ENCODE measurements at regions not wholly inside any gene's neighbourhood (a gene's known extent, or its start where the extent isn't known, plus 50 kb on each side); places are given as distances from the start of the nearest gene placed in this dataset.

DNA sequence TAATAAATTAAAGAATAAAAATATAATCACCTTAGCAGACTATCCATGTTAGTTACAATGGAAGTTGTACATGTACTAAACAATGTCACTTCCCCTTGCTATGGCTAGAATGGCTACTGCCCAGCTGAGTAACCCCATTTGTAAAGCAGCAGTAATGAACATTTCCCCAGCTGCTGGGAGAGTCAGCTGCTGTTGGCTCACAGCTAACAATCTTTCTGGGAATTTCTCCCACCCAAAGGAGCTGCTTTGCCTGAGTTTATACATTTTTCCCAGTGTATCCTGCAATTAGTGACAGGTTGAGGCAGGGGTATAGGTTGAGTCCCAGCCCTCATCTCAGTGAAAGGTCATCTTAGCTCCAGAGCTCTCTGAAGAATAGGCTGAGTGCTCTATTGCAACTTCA, 665.6 kb upstream of the KLHL29 start:
- DNase-seq (ENCODE audit: low read depth, low spot score) = no peak

DNA sequence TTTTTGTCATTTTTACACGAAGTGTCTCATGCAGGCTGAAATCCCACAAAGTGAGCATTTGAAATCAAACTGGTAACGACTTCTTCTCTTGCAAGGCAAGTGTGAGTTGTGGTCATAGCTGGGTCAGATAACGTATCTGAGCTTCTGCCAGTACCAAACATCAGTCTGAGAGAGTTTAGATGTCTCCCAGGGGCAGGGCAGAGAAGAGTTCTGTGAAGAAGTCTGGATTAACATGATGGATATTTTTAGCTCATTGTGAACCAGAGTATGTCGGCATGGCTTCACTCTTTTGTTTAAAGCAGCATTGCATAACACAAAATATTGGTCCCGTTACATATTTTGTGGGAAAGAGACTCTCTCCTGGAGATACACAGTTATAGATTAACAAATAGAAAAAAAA, 655.5 kb upstream of the KLHL29 start:
- DNase-seq (ENCODE audit: low read depth, low spot score) = no peak

DNA sequence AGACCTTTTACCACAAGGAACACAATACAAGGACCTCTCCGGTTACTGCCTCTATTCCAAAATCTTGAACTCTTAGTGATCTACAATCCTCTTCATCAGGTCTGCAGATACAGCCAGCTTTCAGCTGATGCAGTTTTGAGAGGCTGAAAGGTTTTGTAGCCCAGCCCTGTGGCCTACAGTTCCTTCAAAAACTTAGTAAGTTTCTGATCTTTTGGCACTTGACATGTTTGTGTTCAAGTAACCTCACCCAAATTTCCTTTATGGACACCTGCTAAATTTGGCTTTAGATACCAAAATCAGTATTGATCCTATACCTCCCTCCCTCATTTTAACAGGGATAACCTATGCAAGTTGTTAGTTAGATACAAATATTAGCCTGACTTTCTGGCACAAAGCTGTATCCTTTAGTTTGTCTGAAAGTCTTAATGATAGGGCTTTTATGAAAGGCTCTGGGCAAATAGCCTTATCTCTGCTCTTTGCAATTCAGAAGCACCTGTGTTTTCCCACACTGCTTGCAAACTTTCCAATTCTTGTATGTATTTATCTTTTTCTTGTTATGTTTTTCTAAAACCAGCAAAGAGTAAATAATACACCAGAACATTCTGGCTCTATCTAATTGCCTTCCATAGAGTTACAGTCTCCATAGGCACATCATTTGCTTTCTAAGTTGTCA, 650.5 kb upstream of the KLHL29 start:
- DNase-seq (ENCODE audit: low read depth, low spot score) = no peak

DNA sequence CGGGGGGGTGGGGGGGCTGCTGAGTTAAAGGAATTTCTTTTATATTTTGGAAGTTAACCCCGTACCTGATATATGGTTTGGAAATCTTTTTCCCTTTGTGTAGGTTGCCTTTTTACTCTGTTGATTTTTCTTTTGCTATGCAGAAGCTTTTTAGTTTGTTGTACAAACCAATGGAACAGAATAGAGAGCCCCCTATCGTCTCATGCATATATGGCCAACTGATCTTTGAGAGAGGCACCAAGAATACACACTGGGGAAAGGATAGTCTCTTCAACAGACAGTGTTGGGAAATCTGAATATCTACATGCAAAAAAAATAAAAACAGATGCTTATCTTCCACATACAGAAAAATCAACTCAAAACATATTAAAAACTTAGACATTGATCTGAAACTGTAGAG, 647.8 kb upstream of the KLHL29 start:
- DNase-seq (ENCODE audit: low read depth, low spot score) = no peak

DNA sequence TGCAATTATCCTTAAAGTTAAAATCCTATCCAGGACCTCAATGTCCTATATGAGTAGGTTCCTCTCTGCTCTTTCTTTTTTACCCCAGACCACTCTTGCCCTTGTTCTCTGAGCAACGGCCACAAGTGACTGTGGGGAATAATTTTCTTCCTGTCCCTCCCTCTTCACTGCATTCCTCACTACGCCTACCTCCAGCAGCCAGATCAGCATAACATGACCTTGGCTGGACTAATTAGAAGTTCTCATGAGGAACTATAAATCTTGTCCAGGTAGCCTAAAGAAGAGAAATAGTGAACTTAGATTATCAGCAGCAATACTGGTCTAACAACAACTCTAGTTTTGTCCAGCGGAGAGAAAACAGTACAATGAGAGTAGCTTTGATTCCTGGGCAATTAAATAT, 643.8 kb upstream of the KLHL29 start:
- no peak for DNase-seq (ENCODE audit: low read depth, low spot score)

DNA sequence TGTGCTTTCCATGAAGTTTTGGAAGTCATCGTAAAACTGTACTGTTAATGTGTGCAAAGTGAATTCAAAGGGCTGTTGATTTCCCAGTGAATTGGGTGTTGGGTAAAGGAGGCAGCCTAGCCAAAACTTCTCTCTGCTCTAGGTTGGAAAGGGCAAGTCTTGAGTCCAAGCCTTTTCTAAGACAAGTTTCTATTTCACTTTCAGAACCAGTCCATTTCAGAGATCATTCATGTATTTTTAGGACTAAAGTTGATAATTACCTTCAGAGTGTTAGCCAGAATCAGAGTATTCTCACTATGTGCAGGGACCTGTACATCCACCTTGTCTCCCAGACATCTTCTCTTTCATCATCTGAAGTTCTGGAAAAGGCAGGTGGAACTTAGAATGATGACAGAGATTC, 636.1 kb upstream of the KLHL29 start:
- no peak for DNase-seq (ENCODE audit: low read depth, low spot score)

DNA sequence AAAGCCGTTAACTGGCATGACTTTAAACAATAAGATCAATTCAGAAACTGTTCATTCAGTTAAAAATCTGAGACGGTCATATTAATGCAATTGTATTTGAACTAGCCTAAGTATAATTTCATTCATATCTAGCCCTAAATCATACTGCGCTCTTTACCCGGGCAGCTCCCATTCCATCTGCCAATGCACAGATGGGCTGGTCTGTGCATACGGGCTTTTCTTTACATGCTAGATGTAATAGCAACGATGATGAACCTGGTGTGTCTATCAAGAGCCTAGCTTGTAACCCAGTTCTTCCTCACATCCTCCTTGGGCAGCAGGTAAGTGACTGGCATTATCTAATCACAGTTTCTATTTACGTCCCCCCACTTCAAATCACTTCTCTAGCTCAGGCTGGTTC, 631.5 kb upstream of the KLHL29 start:
- no peak for DNase-seq (ENCODE audit: low read depth, low spot score)

DNA sequence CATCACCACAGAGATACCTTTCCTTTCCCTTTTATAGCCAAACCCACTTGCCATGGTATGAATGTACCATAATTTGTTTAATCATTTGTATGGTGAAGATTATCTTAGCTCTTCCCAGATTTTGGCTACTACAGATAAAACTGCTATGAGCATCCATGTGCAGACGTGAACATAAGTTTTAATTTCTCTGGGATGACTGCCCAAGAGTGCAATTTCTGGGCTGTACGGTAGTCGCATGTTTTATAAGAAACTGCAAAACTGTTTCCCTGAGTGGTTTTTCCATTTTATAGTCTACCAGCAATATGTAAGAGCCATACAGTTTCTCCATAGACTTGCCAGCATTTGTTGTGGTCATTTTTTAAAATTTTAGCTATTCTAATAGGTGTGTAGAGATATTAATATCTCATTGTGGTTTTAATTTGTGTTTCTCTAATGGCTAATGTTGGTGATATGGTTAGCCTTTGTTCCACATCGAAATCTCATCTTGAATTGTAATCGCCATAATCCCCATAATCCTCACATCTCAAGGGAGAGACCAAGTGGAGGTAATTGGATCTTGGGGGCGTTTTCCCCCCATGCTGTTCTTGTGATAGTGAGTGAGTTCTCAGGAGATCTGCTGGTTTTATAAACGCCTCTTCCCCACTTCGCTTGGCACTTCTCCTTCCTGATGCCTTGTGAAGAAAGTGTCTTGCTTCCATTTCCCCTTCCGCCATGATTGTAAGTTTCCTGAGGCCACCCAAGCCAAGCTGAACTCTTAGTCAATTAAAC, 628.5 kb upstream of the KLHL29 start:
- no peak for DNase-seq (ENCODE audit: low read depth, low spot score)

DNA sequence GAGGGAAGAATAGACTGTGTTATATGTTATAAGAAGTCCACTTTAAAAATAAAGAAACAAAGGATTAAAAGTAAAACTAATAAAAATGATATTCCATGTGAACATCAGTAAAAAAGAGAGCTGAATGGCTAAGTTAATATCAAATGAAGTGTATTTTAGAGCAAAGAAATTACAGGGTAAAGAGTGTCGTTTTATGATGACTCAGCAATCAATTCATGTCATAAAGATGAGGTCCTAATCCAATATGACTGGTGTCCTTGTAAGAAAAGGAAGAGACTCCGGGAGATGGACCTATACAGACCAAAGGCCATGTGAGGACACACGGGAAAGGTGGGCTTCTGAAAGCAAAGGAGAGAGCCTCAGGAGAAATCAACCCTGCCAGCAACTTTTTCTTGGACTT, 615.5 kb upstream of the KLHL29 start:
- DNase-seq (ENCODE audit: low read depth, low spot score) = no peak

DNA sequence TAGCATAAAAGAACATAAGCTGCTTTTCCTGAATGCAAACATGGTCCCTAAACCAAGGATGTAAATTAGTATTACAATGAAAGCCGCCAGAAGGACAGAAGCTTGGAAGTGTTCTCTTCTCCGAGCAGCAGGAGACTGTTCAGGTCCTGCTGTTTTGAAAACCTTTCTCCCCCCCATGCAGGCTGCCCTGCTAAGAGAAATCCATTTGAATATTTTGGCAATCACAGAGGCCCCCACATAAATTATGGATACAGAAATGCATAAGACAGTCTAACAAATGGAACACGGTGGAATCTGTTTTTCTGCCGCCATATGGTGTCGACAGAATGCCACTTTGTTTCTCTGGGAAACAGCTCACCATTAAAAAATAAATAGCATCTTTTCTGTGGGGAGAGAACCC, 600.4 kb upstream of the KLHL29 start:
- DNase-seq (ENCODE audit: low read depth, low spot score) = no peak

DNA sequence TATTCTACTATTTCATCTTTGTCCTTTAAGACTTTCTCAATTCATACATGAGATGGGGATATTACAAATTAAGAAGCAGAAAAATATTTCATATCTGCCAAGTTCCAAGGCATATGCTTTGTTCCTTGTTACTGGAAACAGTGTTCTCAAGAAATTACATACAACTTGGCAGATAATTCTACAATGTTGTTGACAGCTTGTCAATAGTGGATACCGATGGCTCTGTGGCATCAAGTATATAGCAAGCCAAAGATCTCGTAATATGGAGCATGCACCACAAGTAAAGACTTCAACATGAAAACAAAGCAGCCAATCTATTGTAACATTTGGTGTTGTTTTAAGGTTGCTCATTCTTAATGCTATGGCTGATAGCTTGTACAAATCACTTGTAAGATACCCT, 598.2 kb upstream of the KLHL29 start:
- no peak for DNase-seq (ENCODE audit: low read depth, low spot score)

DNA sequence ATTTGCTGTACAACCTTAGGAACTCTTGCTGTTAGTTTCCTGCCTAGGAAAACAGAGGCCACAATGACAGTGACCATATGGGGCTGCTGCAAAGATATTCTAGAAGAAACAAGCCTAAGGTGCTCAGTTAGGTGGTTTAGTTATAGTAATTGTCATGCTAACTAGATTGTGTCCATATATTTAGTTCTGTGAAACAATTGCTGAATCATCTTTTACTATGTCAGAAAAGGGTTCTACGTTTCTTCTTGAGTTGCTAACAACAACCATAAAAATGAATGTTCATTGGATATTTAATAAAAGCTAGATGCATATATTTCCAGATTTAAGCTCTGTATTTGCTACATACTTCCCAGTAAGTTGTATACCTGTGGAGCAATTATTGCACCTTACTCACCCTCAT, 597.2 kb upstream of the KLHL29 start:
- no peak for DNase-seq (ENCODE audit: low read depth, low spot score)

DNA sequence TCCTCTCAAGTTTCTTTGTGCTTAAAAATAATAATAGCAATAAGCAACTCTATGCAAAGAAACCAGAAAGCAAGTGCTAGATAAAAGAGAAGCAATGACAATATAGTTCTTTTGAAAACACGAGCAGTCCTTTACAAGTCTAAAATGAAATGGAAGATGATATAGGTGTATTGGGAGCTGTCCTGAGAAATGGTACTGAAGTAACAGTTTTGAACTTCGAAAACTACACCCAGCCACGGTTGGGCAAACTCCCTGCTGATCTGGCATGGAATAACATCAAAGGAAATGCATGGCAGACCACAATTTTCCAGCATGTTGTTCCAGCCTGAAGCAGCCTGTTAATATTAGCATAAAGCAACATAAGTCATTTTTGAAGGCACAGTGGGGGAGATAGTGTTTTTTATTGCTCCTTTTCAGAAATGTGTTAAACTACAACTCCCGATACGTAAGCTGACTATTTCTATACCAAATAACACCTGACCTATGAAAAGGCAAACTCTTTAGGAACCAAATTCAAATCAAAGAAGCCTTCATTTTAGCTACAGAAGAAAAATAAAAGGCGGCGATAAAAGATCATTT, 596.1 kb upstream of the KLHL29 start:
- DNase-seq (ENCODE audit: low read depth, low spot score) = no peak

DNA sequence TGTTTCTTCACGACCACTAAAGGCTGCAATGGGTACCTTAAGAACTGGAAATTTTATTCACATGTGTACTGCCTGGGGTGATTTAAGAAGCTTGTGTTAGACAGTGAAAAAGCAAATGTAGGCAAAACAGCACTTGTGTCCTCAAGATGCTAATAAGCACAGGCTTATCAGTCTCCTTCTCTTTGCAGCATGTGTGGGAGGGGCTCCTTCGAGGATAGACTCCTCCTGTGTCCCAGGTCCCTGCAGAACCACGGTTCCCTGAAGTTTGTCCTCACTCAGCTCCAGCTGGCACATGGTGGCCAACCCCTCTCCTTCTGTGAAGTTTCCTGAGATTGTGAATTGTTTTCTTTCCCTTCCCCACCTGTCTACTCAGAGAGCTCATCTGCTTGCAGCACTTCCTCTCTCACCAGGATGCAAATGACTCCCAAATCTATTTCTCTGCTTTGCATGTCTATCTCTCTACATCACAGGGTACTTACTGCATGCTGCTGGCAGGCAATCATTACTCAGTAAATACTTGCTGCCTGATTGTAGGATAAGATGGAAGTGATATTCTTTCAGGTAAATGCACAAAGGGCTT, 589.6 kb upstream of the KLHL29 start:
- DNase-seq (ENCODE audit: low read depth, low spot score) = no peak

DNA sequence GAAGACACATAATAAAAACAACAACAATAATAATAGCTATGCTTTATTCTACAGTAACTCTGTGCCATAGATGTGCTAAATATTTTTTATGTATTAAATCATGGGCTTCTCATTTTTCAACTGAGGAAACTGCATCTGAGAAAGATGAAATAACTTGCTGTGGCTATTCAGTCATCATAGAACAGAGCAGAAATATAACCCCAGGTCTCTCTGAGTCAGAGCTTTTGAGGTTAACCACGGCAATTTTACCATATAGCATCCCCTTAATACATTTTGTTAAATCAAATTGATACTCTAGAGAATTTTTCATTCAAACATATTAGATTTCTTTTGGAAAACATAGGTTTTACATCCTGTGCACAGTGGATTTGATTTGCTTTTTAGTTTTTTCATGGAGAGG, 586.6 kb upstream of the KLHL29 start:
- DNase-seq (ENCODE audit: low read depth, low spot score) = no peak

DNA sequence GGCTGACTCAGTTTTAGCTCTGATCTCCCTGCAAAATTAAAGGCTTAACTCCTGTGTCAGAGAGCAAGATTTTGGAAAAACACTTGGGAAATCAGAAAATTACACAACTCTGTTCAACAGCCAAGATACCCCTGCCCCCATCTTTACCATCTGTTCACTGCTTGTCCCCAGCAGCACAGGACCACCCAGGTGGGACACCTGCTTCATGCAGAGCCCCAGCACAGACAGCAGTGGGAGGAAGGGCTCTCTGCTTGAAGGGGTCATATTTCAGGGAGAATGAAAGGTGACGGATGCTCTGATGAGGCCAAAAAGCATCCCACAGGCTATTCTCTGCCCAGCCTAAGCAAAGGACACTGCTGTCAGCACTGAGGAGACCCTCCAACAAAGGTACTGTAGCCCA, 584.6 kb upstream of the KLHL29 start:
- peak; percentile 65 for DNase-seq (ENCODE audit: low read depth, low spot score)

DNA sequence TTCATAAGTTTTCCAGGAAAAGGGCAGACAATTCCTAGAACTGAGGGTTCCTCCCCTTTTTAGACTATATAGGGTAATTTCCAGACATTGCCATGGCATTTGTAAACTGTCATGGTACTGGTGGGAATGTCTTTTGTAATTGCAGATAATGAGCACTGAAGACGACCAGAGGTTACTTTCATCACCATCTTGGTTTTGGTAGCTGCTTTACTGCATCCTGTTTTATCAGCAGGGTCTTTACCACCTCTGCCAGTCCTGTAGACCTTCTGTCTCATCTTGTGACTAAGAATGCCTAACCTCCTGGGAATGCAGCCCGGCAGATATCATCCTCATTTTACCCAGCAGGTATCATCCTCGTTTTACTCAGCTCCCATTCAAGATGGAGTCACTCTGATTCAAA, 583.9 kb upstream of the KLHL29 start:
- no peak for DNase-seq (ENCODE audit: low read depth, low spot score)

DNA sequence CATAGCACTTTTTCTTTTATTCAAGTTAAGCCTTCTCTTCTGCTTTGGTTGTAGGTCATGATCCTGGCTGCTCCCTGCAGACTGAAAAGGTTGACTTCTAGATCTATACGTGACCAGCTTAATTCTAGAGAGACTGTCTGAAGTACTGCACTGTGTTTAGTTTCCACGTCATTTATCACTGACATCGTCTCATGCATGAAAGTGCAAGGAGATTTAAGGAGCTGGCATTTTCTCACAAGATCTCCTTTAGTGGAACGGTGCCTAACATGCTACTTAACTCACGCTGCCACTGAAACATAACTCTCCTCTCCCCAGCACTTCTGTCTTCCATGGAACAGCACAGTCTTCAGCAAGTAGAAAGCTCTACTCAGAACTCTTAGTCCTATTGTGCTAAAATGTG, 583.0 kb upstream of the KLHL29 start:
- DNase-seq (ENCODE audit: low read depth, low spot score) = no peak

DNA sequence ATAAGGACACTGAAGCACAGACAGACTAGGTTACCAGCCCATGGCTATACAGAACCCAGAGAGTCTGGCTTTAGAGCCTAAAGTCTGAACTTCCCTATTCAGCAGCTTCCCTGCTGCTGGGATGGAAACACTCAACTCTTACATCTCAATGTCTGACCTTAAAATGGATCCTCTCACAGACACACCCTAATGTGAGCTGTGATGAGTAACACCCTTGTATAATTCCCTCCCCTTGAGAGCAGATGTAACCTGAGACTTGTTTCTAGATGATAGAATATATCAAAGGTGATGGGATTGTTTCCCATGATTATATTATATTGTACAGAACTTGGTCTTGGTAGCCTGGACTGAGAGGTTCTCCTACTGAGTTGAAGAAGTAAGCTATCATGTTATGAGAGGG, 577.1 kb upstream of the KLHL29 start:
- no peak for DNase-seq (ENCODE audit: low read depth, low spot score)

DNA sequence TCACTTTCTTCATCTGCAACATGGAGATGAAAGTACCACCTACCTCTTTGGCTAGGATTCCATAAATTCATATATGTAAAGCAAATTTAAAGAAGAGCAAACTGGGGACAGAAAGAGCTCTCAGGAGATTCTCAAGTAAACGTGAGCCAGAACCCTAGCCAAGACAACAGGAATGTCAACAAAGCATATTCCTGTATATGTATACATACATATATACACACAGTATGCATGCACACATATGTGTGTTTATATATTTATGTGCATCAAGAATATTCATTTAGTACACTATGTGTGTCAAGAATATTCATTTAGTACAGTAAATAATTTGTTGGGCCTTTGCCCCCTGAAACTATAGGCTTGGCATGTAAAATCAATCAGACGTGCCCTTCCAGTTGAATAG, 574.4 kb upstream of the KLHL29 start:
- no peak for DNase-seq (ENCODE audit: low read depth, low spot score)

DNA sequence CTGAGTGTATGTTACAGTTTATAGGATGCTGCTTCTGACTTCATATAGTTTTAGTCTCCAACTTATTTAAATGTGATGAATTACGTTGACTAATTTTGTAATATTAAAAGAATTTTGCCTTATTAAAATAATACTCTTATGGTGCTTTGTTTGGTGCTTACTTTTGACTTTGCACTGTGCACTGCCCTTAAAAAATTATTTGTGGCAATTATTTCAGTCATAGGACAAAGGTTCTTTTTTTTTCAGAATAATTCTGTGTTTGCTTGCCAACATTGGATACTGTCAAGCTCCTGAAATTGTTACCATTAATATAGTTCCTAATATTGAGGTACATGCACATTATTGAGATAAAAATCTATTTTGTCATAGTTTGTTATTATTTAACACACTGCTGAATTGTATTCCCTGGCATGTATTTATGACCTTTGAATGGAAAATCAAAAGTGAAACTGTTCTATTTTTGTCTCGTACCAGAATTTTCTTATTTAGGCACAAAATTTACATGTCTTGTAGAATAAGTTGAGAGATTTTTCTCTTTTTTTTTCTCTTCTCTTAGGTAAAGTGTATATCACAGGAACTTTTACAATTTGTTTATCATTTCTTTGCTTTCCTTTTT, 572.8 kb upstream of the KLHL29 start:
- no peak for DNase-seq (ENCODE audit: low read depth, low spot score)

DNA sequence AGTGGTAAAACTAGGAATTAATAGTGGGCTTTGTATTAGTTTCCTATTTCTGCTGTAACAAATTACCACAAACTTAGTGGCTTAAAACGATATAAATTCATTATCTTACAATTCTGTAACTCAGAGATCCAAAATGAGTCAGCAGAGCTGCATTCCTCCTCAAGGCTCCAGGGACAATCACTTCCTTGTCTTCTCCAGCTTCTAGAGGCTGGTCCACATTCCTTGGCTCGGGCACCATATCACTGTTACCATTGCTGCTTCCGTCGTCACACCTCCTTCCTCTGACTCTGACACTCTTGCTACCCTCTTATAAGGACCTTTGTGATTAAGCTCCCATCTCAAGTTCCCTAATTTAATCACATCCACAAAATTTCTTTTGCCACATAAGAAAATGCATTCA, 567.8 kb upstream of the KLHL29 start:
- DNase-seq (ENCODE audit: low read depth, low spot score) = no peak

DNA sequence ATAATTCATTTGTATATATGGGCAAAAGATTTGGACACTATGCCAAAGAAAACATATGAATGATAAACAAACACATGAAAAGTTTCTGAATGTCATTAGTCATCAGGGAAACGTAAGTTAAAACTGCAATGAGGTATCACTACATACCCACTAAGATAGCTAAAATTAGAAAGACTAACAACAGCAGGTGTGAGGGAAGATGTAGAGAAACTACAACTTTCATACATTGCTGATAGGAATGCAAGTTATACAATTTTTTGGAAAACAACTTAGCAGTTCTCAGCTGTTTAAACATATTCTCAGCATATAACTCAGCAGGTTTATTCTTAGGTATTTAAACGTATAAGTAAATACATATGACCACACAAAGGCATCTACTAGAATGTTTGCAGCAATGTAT, 563.5 kb upstream of the KLHL29 start:
- no peak for DNase-seq (ENCODE audit: low read depth, low spot score)

All from iPS DF 19.7 (cell line).